ENCODE measurements at regions not wholly inside any gene's neighbourhood (a gene's known extent, or its start where the extent isn't known, plus 50 kb on each side); places are given as distances from the start of the nearest gene placed in this dataset.
"Not testable (repeated sequence)": the region's sequence is repeated elsewhere in the genome, so short reads cannot be mapped to it uniquely, and the experiment has no call there.

GRCh38 chr12:46064548-46064947 is 74.2 kb upstream of the SCAF11 start:
- TF ChIP-seq RORB (CRISPR knock-in tag; IDR thresholded peaks at IDR 0.05) (no peak), PREB (CRISPR knock-in tag; IDR thresholded peaks at IDR 0.05; ENCODE audit: borderline replicate concordance) (no peak), ZNF416 (CRISPR knock-in tag; IDR thresholded peaks at IDR 0.05) (no peak), MAX (CRISPR knock-in tag; IDR thresholded peaks at IDR 0.05) (no peak), CBFB (CRISPR knock-in tag; IDR thresholded peaks at IDR 0.05; ENCODE audit: low read depth) (no peak), PRRX2 (CRISPR knock-in tag; IDR thresholded peaks at IDR 0.05) (no peak), IRF2 (CRISPR knock-in tag; IDR thresholded peaks at IDR 0.05; ENCODE audit: borderline replicate concordance, low read depth) (no peak), ESRRA (CRISPR knock-in tag; IDR thresholded peaks at IDR 0.05; ENCODE audit: borderline replicate concordance) (no peak), USF1 (CRISPR knock-in tag; IDR thresholded peaks at IDR 0.05) (no peak), GTF2I (CRISPR knock-in tag; conservative IDR thresholded peaks at IDR 0.05) (no peak), OVOL2 (CRISPR knock-in tag; IDR thresholded peaks at IDR 0.05; ENCODE audit: borderline replicate concordance) (no peak), ELF4 (CRISPR knock-in tag; IDR thresholded peaks at IDR 0.05; ENCODE audit: low read depth) (no peak), E2F4 (CRISPR knock-in tag; IDR thresholded peaks at IDR 0.05; ENCODE audit: borderline replicate concordance, low read depth) (no peak), ZNF263 (CRISPR knock-in tag; IDR thresholded peaks at IDR 0.05; ENCODE audit: low read depth) (no peak), ZNF232 (CRISPR knock-in tag; IDR thresholded peaks at IDR 0.05) (no peak), IRF1 (CRISPR knock-in tag; IDR thresholded peaks at IDR 0.05) (no peak)
- Mint-ChIP-seq H3K4me3 (no peak overlapping the region), H3K27me3 (ENCODE audit: low read depth) (no peaks in the 10 kb centered on the region; the same call in 1 of the 2 replicates), H3K36me3 (peaks cover 6% of the 10 kb centered on the region), H3K27ac (no peak overlapping the region), H3K9me3 (peaks cover 45% of the 10 kb centered on the region), H3K4me1 (no peaks in the 10 kb centered on the region)
- ATAC-seq (no peak), DNase-seq (ENCODE audit: low spot score) (no peak)
- POLR2A ChIA-PET, result no interaction called here
- CTCF ChIA-PET, result no interaction called here

GRCh38 chr12:46058697-46059096 is 68.3 kb upstream of the SCAF11 start:
- H3K9me3 Mint-ChIP-seq, result peaks cover 76% of the 10 kb centered on the region
- H3K4me1 Mint-ChIP-seq; DNase-seq (ENCODE audit: low spot score); CTCF ChIA-PET; H3K27ac Mint-ChIP-seq; H3K27me3 Mint-ChIP-seq (ENCODE audit: low read depth); ATAC-seq; H3K4me3 Mint-ChIP-seq: not testable (repeated sequence)
- H3K36me3 Mint-ChIP-seq, result peaks cover 36% of the 10 kb centered on the region
- POLR2A ChIA-PET, result interaction anchor here (0.5 kb wide), 1 partner anchor 415 kb away, joined by 3 read pairs; no protein-coding TSS in a partner anchor

- Mint-ChIP-seq H3K36me3 (peaks cover 42% of the 10 kb centered on the region), H3K4me1 (no peaks in the 10 kb centered on the region), H3K9me3 (peaks cover 71% of the 10 kb centered on the region), H3K4me3 (no peak overlapping the region), H3K27me3 (ENCODE audit: low read depth) (no peaks in the 10 kb centered on the region; the same call in 1 of the 2 replicates), H3K27ac (no peak overlapping the region)
- TF ChIP-seq ZNF423 (CRISPR knock-in tag; IDR thresholded peaks at IDR 0.05) (no peak), FOXK1 (CRISPR knock-in tag; IDR thresholded peaks at IDR 0.05) (no peak), E2F1 (CRISPR knock-in tag; IDR thresholded peaks at IDR 0.05) (no peak), FOXP4 (CRISPR knock-in tag; IDR thresholded peaks at IDR 0.05) (no peak), ATF2 (CRISPR knock-in tag; IDR thresholded peaks at IDR 0.05; ENCODE audit: borderline replicate concordance, low read depth) (no peak)
- no peak for ATAC-seq
- ChIA-PET POLR2A (no interaction called here), CTCF (interaction anchor here (2.0 kb wide), 1 partner anchor 59 kb away, joined by 10 read pairs; no protein-coding TSS in a partner anchor)
- DNase-seq (ENCODE audit: low spot score), result no peak
Measured at GRCh38 chr12:46050805-46051204, 60.4 kb upstream of the SCAF11 start.
